ENCODE measurements at regions not wholly inside any gene's neighbourhood (a gene's known extent, or its start where the extent isn't known, plus 50 kb on each side); places are given as distances from the start of the nearest gene placed in this dataset.

DNA sequence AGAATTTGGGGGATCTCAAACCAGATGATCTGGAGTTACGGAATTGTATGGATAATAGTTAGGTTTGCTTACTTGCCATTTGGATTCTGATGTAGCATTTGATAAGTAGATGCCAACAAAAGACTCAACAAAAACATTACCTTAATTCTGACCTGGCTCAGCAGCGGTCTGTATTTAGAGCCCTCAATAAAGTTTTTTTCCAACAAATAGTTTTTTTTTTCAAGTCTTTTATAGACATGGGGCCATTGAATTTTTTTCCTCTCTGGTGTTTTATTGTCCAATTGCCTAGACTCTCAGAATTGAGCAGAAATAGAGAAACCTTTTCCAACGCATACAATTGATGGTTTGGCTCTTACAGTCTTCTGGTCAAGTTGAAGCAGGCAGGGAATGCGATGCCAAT lies 192.8 kb upstream of the GAS1 start:
- H3K36me3 ChIP-seq = no peaks in the 10 kb centered on the region
- no peak overlapping the region for H3K27ac ChIP-seq
- no peaks in the 10 kb centered on the region for H3K9me3 ChIP-seq (ENCODE audit: severe bottlenecking)
- H3K4me3 ChIP-seq (ENCODE audit: low read depth, low read length) = no peak overlapping the region
- TF ChIP-seq, protein P1, sequence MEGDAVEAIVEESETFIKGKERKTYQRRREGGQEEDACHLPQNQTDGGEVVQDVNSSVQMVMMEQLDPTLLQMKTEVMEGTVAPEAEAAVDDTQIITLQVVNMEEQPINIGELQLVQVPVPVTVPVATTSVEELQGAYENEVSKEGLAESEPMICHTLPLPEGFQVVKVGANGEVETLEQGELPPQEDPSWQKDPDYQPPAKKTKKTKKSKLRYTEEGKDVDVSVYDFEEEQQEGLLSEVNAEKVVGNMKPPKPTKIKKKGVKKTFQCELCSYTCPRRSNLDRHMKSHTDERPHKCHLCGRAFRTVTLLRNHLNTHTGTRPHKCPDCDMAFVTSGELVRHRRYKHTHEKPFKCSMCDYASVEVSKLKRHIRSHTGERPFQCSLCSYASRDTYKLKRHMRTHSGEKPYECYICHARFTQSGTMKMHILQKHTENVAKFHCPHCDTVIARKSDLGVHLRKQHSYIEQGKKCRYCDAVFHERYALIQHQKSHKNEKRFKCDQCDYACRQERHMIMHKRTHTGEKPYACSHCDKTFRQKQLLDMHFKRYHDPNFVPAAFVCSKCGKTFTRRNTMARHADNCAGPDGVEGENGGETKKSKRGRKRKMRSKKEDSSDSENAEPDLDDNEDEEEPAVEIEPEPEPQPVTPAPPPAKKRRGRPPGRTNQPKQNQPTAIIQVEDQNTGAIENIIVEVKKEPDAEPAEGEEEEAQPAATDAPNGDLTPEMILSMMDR (IDR thresholded peaks at IDR 0.05; ENCODE audit: low read depth, low read length) = no peak
- no peak for DNase-seq
- H3K27me3 ChIP-seq (ENCODE audit: insufficient read depth, low read depth, severe bottlenecking) = peaks cover 44% of the 10 kb centered on the region

DNA sequence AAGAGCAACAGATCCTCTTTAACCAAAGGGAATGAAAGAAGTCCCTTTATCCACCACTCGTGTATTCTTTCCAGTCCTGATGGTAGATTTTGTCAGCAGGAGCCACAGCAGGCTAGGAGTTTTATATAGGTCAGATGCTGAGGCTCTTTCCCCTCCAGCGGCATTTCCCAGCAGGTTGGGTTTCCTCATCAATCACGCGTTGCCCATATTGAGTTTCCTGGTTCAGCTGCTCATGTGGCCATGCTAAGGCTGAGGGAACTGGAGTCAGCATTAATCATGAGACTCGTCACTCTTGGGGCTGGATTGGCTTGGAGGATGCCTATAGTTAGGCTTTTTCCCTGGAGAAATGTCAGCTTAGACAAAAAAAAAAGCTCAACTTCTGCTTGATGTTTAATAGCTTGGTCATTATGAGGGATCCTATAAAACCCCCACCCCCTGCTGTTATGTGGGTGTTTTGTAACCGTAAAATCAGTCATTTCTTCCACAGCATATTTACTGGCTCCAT lies 193.4 kb upstream of the GAS1 start:
- Histone ChIP-seq H3K27ac (no peak overlapping the region), H3K4me3 (ENCODE audit: low read depth, low read length) (no peak overlapping the region), H3K9me3 (ENCODE audit: severe bottlenecking) (no peaks in the 10 kb centered on the region), H3K36me3 (no peaks in the 10 kb centered on the region), H3K27me3 (ENCODE audit: insufficient read depth, low read depth, severe bottlenecking) (peaks cover 42% of the 10 kb centered on the region)
- TF ChIP-seq, protein P1 (IDR thresholded peaks at IDR 0.05; ENCODE audit: low read depth, low read length) = no peak
- no peak for DNase-seq

DNA sequence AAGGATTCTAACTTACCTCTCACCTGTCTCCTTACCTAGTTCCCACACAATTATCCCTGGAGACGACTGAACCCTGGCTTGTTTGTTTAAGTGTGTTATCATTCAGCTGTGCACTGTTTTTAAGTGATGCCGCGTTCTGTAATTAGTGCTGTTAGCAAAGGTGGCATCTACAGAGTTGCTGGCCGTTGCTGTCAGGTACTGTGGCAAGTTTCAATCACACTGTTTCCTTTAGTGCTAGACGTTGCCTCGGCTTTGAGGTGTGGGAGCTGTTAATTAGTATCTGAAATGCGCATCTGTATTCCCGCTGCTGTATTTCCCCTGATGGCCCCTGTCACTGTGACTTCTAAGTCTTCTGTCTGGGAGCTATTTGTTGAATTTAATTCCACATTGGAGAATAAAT lies 193.8 kb upstream of the GAS1 start:
- H3K27ac ChIP-seq = no peak overlapping the region
- peaks cover 42% of the 10 kb centered on the region for H3K27me3 ChIP-seq (ENCODE audit: insufficient read depth, low read depth, severe bottlenecking)
- no peaks in the 10 kb centered on the region for H3K9me3 ChIP-seq (ENCODE audit: severe bottlenecking)
- H3K36me3 ChIP-seq = no peaks in the 10 kb centered on the region
- DNase-seq = no peak
- no peak overlapping the region for H3K4me3 ChIP-seq (ENCODE audit: low read depth, low read length)
- TF ChIP-seq, protein P1 (IDR thresholded peaks at IDR 0.05; ENCODE audit: low read depth, low read length) = no peak

DNA sequence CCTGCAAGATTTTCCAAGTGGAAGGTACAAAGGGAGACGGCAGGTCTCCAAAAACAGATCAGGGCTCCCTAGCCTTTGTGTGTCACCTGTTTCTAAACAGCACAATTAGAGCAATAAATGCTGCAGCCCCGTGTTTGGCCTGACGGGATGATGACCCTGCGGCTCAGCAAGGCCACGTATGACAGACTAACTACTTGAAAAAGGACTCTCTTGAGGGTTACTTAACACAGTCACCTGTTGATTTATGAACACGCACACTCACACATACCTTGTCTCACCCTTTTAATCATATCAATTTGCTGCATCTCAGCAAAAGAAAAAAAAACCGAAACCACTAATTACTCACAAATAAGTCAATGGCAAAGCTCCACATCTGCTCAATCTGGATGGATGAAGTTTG lies 199.6 kb upstream of the GAS1 start:
- no peaks in the 10 kb centered on the region for H3K9me3 ChIP-seq (ENCODE audit: severe bottlenecking)
- DNase-seq = no peak
- H3K4me3 ChIP-seq (ENCODE audit: low read depth, low read length) = no peak overlapping the region
- H3K27me3 ChIP-seq (ENCODE audit: insufficient read depth, low read depth, severe bottlenecking) = peaks cover 60% of the 10 kb centered on the region
- H3K27ac ChIP-seq = no peak overlapping the region
- no peaks in the 10 kb centered on the region for H3K36me3 ChIP-seq
- TF ChIP-seq, protein P1 (IDR thresholded peaks at IDR 0.05; ENCODE audit: low read depth, low read length) = no peak

DNA sequence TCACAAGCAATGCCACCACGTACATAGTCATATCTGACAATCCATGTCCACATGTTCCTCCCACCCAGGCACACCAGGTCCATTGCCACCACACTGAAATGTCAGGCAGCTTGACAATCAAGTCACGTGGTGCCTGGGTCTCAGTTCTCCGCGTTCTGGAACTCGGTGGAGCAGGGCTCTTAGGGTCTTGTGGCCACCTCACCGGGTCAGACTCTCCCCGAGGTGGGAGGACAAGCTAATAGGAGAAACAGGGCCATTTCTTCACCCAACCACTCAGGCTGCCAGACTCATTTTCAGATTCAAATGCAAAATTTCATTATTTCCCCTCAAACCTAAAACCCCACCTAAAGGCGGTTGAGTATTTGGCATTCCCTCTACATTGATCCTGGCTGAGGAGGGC lies 200.5 kb upstream of the GAS1 start:
- Histone ChIP-seq H3K9me3 (ENCODE audit: severe bottlenecking) (no peaks in the 10 kb centered on the region), H3K4me3 (ENCODE audit: low read depth, low read length) (no peak overlapping the region), H3K27ac (no peak overlapping the region), H3K27me3 (ENCODE audit: insufficient read depth, low read depth, severe bottlenecking) (peaks cover 64% of the 10 kb centered on the region), H3K36me3 (no peaks in the 10 kb centered on the region)
- DNase-seq = no peak
- TF ChIP-seq, protein P1 (IDR thresholded peaks at IDR 0.05; ENCODE audit: low read depth, low read length) = no peak
